K562 (cell line): ENCODE measurements at regions not wholly inside any gene's neighbourhood (a gene's known extent, or its start where the extent isn't known, plus 50 kb on each side); places are given as distances from the start of the nearest gene placed in this dataset.

Experiments used
- ATAC-seq: fragments of 200-7000 bp; cut with Tn5 transposase; 3 replicates; pipeline ENCODE4 v1.9.1; 2020; ENCODE audit warnings: moderate library complexity
- BruUV-seq: library from RNA; stranded (reverse); fragments of 400-500 nt; replicated peaks from 2 replicates; lab custom pipeline; 2021; lab: Mats Ljungman, UMichigan
- CTCF ChIA-PET: fragments of 300-600 bp; formaldehyde crosslinking; extraction: SDS; loops from one replicate; lab custom pipeline; 2021; ENCODE audit warnings: low intra/inter-chr PET ratio; lab: Yijun Ruan, JAX
- POLR2A ChIA-PET: fragments of 300-600, 350-650 bp; sonication (Branson Sonifier 250); formaldehyde crosslinking; extraction: SDS; loops from one replicate; lab custom pipeline; 2021; ENCODE audit warnings: antibody characterized with exemption, inconsistent platforms; lab: Yijun Ruan, JAX
- DNase-seq, 4 experiments: peaks; one replicate each; pipeline versions ENCODE4 v3.0.0 to v3.0.0-alpha.2; 2011 to 2018; ENCODE audit warnings: low spot score in 3 of 4, mixed read lengths in 3 of 4; ENCODE audit errors: extremely low read depth in 1 of 4
- FAIRE-seq: peaks from 2 replicates; lab custom pipeline; 2011; peaks lifted over from hg19 to GRCh38; lab: Jason Lieb, UNC
- H2AFZ ChIP-seq: 2 replicates; pipeline ENCODE4 v1.6.0; 2011; ENCODE audit warnings: low read depth, low read length, control low read depth, inconsistent platforms
- H3K27ac ChIP-seq: fragments of 200-600 bp; 3 replicates; pipeline ENCODE4 v1.8.0; 2011; ENCODE audit warnings: low read depth, mild to moderate bottlenecking, control low read depth, inconsistent platforms, low read length, moderate library complexity, mixed read lengths; ENCODE audit errors: extremely low read depth
- H3K27me3 ChIP-seq, 2 experiments: fragments of 300-600 bp in 1 of 2; 2 replicates in 1 of 2; 3 replicates in 1 of 2; pipeline versions ENCODE4 v1.6.0 to v1.8.0; 2011; ENCODE audit warnings: inconsistent platforms in 2 of 2, low read length in 2 of 2, mild to moderate bottlenecking in 1 of 2, mixed read lengths in 1 of 2, moderate library complexity in 1 of 2; ENCODE audit not compliant: control insufficient read depth in 2 of 2, insufficient read depth in 2 of 2
- H3K36me3 ChIP-seq: fragments of 300-600 bp; 3 replicates; pipeline ENCODE4 v1.8.0; 2011; ENCODE audit warnings: mild to moderate bottlenecking, low read length, inconsistent platforms; ENCODE audit not compliant: control insufficient read depth, insufficient read depth
- H3K4me1 ChIP-seq, 2 experiments: fragments of 200-600 bp in 1 of 2; replicated peaks in 1 of 2; 2 replicates in 1 of 2; 3 replicates in 1 of 2; pipeline versions ENCODE4 v1.5.1 to v1.8.0; 2011; ENCODE audit warnings: inconsistent platforms in 2 of 2, low read length in 2 of 2, mild to moderate bottlenecking in 1 of 2, mixed read lengths in 1 of 2, moderate library complexity in 1 of 2; ENCODE audit not compliant: control insufficient read depth in 2 of 2, insufficient read depth in 2 of 2
- H3K4me2 ChIP-seq: 2 replicates; pipeline ENCODE4 v1.6.1; 2011; ENCODE audit warnings: low read length, control low read depth, inconsistent platforms, mixed read lengths; ENCODE audit not compliant: insufficient read depth
- H3K4me3 ChIP-seq: fragments of 200-600 bp; sonication (generic), shearing (Covaris generic); 2 replicates; pipeline ENCODE4 v1.5.1; 2016; ENCODE audit warnings: control low read depth, inconsistent platforms
- H3K79me2 ChIP-seq: fragments of 200-600 bp; 3 replicates; pipeline ENCODE4 v1.8.0; 2011; ENCODE audit warnings: low read length, inconsistent platforms; ENCODE audit not compliant: control insufficient read depth, insufficient read depth
- H3K9ac ChIP-seq, 2 experiments: 2 replicates each; pipeline versions ENCODE4 v1.6.0 to v1.6.1; 2011; ENCODE audit warnings: low read depth in 2 of 2, low read length in 2 of 2, control low read depth in 1 of 2, inconsistent platforms in 1 of 2, mild to moderate bottlenecking in 1 of 2, mixed read lengths in 1 of 2; ENCODE audit not compliant: insufficient read depth in 1 of 2
- H3K9me1 ChIP-seq: one replicate; pipeline ENCODE4 v1.6.0; 2011; ENCODE audit warnings: inconsistent platforms, mild to moderate bottlenecking, low read length, moderate library complexity; ENCODE audit not compliant: control insufficient read depth, insufficient read depth
- H3K9me3 ChIP-seq: replicated peaks from 2 replicates; pipeline ENCODE4 v1.5.1; 2011; ENCODE audit warnings: low read depth, low read length, inconsistent platforms; ENCODE audit not compliant: control insufficient read depth, insufficient read depth
- H4K20me1 ChIP-seq: replicated peaks from 2 replicates; pipeline ENCODE4 v1.6.1; 2011; ENCODE audit warnings: low read length, inconsistent platforms, mixed read lengths; ENCODE audit not compliant: control insufficient read depth, insufficient read depth
- AFF1 ChIP-seq, 2 experiments: fragments of 450-650 bp; IDR thresholded peaks; 2 replicates each; pipeline ENCODE4 v1.6.1; 2018; ENCODE audit warnings: mild to moderate bottlenecking in 2 of 2, low read depth in 1 of 2; ENCODE audit not compliant: partially characterized antibody in 2 of 2
- BHLHE40 ChIP-seq: IDR thresholded peaks from 2 replicates; pipeline ENCODE4 v1.6.1; 2011; ENCODE audit warnings: low read length, improper control_type of control experiment
- DLX4 ChIP-seq: fragments of 250-450 bp; sonication (Bioruptor Pico); IDR thresholded peaks from 2 replicates; pipeline ENCODE4 v1.6.1; 2021; ENCODE audit warnings: mild to moderate bottlenecking
- HNRNPUL1 ChIP-seq: fragments of 200-400 bp; formaldehyde crosslinking; IDR thresholded peaks from 2 replicates; pipeline ENCODE4 v1.6.1; 2017; ENCODE audit warnings: low read length
- NCOA4 ChIP-seq: fragments of 450-650 bp; IDR thresholded peaks from 2 replicates; pipeline ENCODE4 v1.6.1; 2018; ENCODE audit warnings: mild to moderate bottlenecking; ENCODE audit not compliant: partially characterized antibody
- PHTF2 ChIP-seq: fragments of 250-450 bp; sonication (Bioruptor Pico); IDR thresholded peaks from 2 replicates; pipeline ENCODE4 v1.5.0; 2021; ENCODE audit warnings: mild to moderate bottlenecking
- RAD21 ChIP-seq, 2 experiments: fragments of 250-450 bp in 1 of 2; fragments of 450-650 bp in 1 of 2; sonication (Bioruptor Pico) in 1 of 2; formaldehyde crosslinking in 1 of 2; IDR thresholded peaks in 1 of 2; conservative IDR thresholded peaks in 1 of 2; 2 replicates each; pipeline versions ENCODE4 v1.4.0 to v1.8.0; 2020 to 2022; ENCODE audit warnings: mild to moderate bottlenecking in 2 of 2, moderate library complexity in 1 of 2
- YY1 ChIP-seq, 3 experiments: IDR thresholded peaks; 2 replicates each; pipeline ENCODE4 v1.6.1; 2011; ENCODE audit warnings: low read length in 2 of 3, mild to moderate bottlenecking in 2 of 3, moderate library complexity in 2 of 3, borderline replicate concordance in 1 of 3, control low read depth in 1 of 3, low read depth in 1 of 3; ENCODE audit not compliant: insufficient read depth in 3 of 3, insufficient replicate concordance in 2 of 3, control insufficient read depth in 1 of 3, insufficient read length in 1 of 3; ENCODE audit errors: extremely low read depth in 1 of 3
- ZNF133 ChIP-seq: fragments of 250-450 bp; sonication (Bioruptor Pico); IDR thresholded peaks from 2 replicates; pipeline ENCODE4 v1.4.0; 2020; ENCODE audit warnings: mild to moderate bottlenecking
- ZNF224 ChIP-seq: sonication (generic); formaldehyde crosslinking; IDR thresholded peaks from 2 replicates; pipeline ENCODE4 v1.8.0; 2022; ENCODE audit warnings: mild to moderate bottlenecking, missing genetic modification reagents
- ZNF239 ChIP-seq: fragments of 250-450 bp; sonication (Bioruptor Pico); IDR thresholded peaks from 2 replicates; pipeline ENCODE4 v1.4.0; 2020; ENCODE audit warnings: mild to moderate bottlenecking
- ZNF507 ChIP-seq: conservative IDR thresholded peaks from 2 replicates; pipeline ENCODE4 v1.6.1; 2017; ENCODE audit warnings: missing genetic modification characterization, missing compliant biosample characterization
- ZNF655 ChIP-seq: fragments of 250-450 bp; sonication (Bioruptor Pico); IDR thresholded peaks from 2 replicates; pipeline ENCODE4 v1.5.0; 2021
- ZNF766 ChIP-seq: fragments of 200-800 bp; sonication (Bioruptor generic); conservative IDR thresholded peaks from 2 replicates; pipeline ENCODE4 v1.6.1; 2016; ENCODE audit warnings: missing genetic modification characterization, missing compliant biosample characterization
- WGBS: fragments of 100-300 bp; shearing (Covaris generic); methylation state at CpG from one replicate; pipeline ENCODE4 v1.1.6; 2016; ENCODE audit warnings: low coverage, mixed read lengths; ENCODE audit not compliant: insufficient coverage; ENCODE audit errors: missing lambda C conversion rate; 5-methylcytosine and 5-hydroxymethylcytosine counted together
- in situ Hi-C: fragments of 300-500 bp; cut with MboI; formaldehyde crosslinking; loops from 4 replicates; pipeline ENCODE4 v1.15.0; 2018; ENCODE audit warnings: inconsistent platforms, mixed read lengths
- intact Hi-C: fragments of 100-400 bp; cut with micrococcal nuclease; formaldehyde crosslinking; loops from 2 replicates; pipeline ENCODE4 v1.14.2; 2022

- Histone ChIP-seq H3K9ac (no peak overlapping the region), H3K36me3 (no peaks in the 10 kb centered on the region), H3K79me2 (no peaks in the 10 kb centered on the region), H3K4me3 (no peak overlapping the region), H3K27me3 (peaks cover 9 to 13% of the 10 kb centered on the region in 2 experiments; a peak in 3 of 5 replicates), H3K4me1 (no peaks in the 10 kb centered on the region), H3K9me3 (no peaks in the 10 kb centered on the region), H3K9me1 (no peaks in the 10 kb centered on the region), H2AFZ (no peak overlapping the region), H3K4me2 (no peak overlapping the region), H3K27ac (no peak overlapping the region), H4K20me1 (no peaks in the 10 kb centered on the region)
- ATAC-seq = no peak
- ChIA-PET POLR2A (interaction anchor here (0.6 to 1.1 kb wide), 2 partner anchors 16 to 69 kb away, joined by 3 to 4 read pairs; no protein-coding TSS in a partner anchor), CTCF (no interaction called here)
- intact Hi-C loops = loop anchor here (5.0 kb wide), 1 partner anchor 40 kb away; no protein-coding TSS in a partner anchor
- in situ Hi-C loops = no loop called here
- no TSS peak for BruUV-seq
- no peak for DNase-seq
- FAIRE-seq = no peak
- WGBS = 0% methylated on average over 3 of the region's 3 CpGs
- TF ChIP-seq ZNF133 = no peak
- TF ChIP-seq BHLHE40 = no peak
- TF ChIP-seq ZNF239 (CRISPR knock-in tag) = no peak
- TF ChIP-seq ZNF766 (CRISPR knock-in tag) = no peak
- no peak for TF ChIP-seq ZNF655 (CRISPR knock-in tag)
- no peak for TF ChIP-seq PHTF2 (CRISPR knock-in tag)
- no peak for TF ChIP-seq DLX4 (CRISPR knock-in tag)
- TF ChIP-seq ZNF224 (CRISPR knock-in tag) = no peak
- no peak for TF ChIP-seq ZNF507 (tag)
- no peak for TF ChIP-seq YY1 (IDR thresholded peaks at IDR 0.05; ENCODE audit: borderline replicate concordance in 1 of 3, control insufficient read depth in 1 of 3, extremely low read depth in 1 of 3, insufficient read depth in 3 of 3, insufficient read length in 1 of 3, insufficient replicate concordance in 2 of 3, low read depth in 1 of 3, low read length in 2 of 3)
- no peak for TF ChIP-seq HNRNPUL1
- TF ChIP-seq RAD21 (CRISPR knock-in tag; conservative IDR thresholded peaks at IDR 0.05 in 1 of 2, IDR thresholded peaks at IDR 0.05 in 1 of 2) = no peak
- TF ChIP-seq AFF1 (IDR thresholded peaks at IDR 0.05; ENCODE audit: low read depth in 1 of 2, partially characterized antibody in 2 of 2) = no peak
- no peak for TF ChIP-seq NCOA4
These were observed 78.2 kb upstream of the RASGRP1 start for GRCh38 chr15:38642689-38643270.
